Adrenal gland (tissue), 9 donors: ENCODE measurements at regions not wholly inside any gene's neighbourhood (a gene's known extent, or its start where the extent isn't known, plus 50 kb on each side); places are given as distances from the start of the nearest gene placed in this dataset.

Experiments used
- DNase-seq, 7 donors: peaks; one replicate each; pipeline ENCODE4 v3.0.0-alpha.2; 2019 to 2020
- H3K27ac ChIP-seq, 5 donors: fragments of 200-600 bp; sonication (generic) in 4 of 5; 1 replicate in 3 of 5; 2 replicates in 2 of 5; pipeline versions ENCODE4 v1.5.1 to v1.8.0; 2016 to 2020; ENCODE audit warnings: mild to moderate bottlenecking in 1 of 5
- H3K27me3 ChIP-seq: fragments of 200-600 bp; 2 replicates; pipeline ENCODE4 v1.8.0; 2021
- H3K36me3 ChIP-seq, 2 donors: fragments of 200-600 bp; replicated peaks in 1 of 2; 1 replicate in 1 of 2; 2 replicates in 1 of 2; pipeline versions ENCODE4 v1.5.1 to v1.8.0; 2018 to 2022
- H3K4me1 ChIP-seq, 2 donors: fragments of 200-600 bp; replicated peaks in 1 of 2; 1 replicate in 1 of 2; 2 replicates in 1 of 2; pipeline versions ENCODE4 v1.5.1 to v1.8.0; 2018 to 2021
- H3K4me3 ChIP-seq, 4 donors: fragments of 200-600 bp; sonication (generic) in 3 of 4; one replicate each; pipeline ENCODE4 v1.5.1; 2016 to 2018
- H3K9me3 ChIP-seq, 3 donors: fragments of 200-600 bp; sonication (generic) in 1 of 3; replicated peaks in 1 of 3; 1 replicate in 2 of 3; 2 replicates in 1 of 3; pipeline versions ENCODE4 v1.5.1 to v1.8.0; 2016 to 2021
- POLR2A ChIP-seq, 2 donors: fragments of 450-650 bp; IDR thresholded peaks; one replicate each; pipeline ENCODE4 v1.6.1; 2017; ENCODE audit warnings: antibody characterized with exemption in 2 of 2, mild to moderate bottlenecking in 2 of 2, moderate library complexity in 1 of 2
- WGBS, 4 donors: extraction: QIAGEN DNeasy Blood & Tissue Kit in 2 of 4; methylation state at CpG; one replicate each; pipeline versions ENCODE4 v1.1.5 to v1.1.7; 2013 to 2017; 5-methylcytosine and 5-hydroxymethylcytosine counted together
- intact Hi-C, 2 donors: fragments of 100-400 bp; cut with DNase I; formaldehyde crosslinking; loops; one replicate each; pipeline versions ENCODE4 v1.14.1 to v1.15.0; 2022 to 2023
- TF ChIP-seq, protein P1 (sequence below), 6 experiments: fragments of 450-650 bp in 4 of 6; fragments of 200-600 bp in 2 of 6; sonication (generic) in 1 of 6; IDR thresholded peaks; 1 replicate in 5 of 6; 2 replicates in 1 of 6; pipeline versions ENCODE4 v1.5.1 to v1.8.0; 2016 to 2021; ENCODE audit warnings: antibody characterized with exemption in 6 of 6, mild to moderate bottlenecking in 2 of 6, moderate library complexity in 1 of 6
- donor health status: healthy with polysubstance abuse.
- donor health status: Bipolar disorder and iron deficiency.
- donor health status: DM: yes; HTN: yes; CAD: no.
- donor health status: DM: no; HTN: no; CAD: no.
- donor health status: DM: no; HTN: no; CAD: no.

DNA sequence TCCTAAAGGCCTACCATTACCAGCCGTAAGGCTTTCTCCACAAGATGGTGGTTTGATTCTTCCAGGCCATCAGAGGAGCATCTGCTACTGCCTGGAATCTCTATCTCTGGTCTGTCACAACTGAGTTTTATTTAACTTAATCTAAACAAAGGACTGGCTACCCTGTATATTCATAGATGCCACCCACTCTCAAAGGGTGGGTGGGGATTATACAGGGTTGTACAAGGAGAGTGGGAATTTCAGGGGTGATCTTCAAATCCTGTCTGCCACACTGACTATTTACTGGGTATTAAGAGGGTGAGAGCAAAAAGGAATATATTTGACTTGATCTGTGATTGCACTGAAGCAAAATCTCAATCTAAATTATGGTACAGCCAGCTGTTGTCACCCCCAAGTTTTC is 253.3 kb downstream of the MBNL1 start:
- no peak overlapping the region for H3K4me3 ChIP-seq
- 93 to 100% (median 98%) methylated on average over 1 of the region's 1 CpG for WGBS, 4 donors
- H3K9me3 ChIP-seq, result no peaks in the 10 kb centered on the region
- no peak overlapping the region for H3K27ac ChIP-seq
- no peak for DNase-seq
- no peaks in the 10 kb centered on the region for H3K27me3 ChIP-seq
- intact Hi-C loops, result no loop called here
- no peak for TF ChIP-seq POLR2A (IDR thresholded peaks at IDR 0.05)
- TF ChIP-seq, protein P1, sequence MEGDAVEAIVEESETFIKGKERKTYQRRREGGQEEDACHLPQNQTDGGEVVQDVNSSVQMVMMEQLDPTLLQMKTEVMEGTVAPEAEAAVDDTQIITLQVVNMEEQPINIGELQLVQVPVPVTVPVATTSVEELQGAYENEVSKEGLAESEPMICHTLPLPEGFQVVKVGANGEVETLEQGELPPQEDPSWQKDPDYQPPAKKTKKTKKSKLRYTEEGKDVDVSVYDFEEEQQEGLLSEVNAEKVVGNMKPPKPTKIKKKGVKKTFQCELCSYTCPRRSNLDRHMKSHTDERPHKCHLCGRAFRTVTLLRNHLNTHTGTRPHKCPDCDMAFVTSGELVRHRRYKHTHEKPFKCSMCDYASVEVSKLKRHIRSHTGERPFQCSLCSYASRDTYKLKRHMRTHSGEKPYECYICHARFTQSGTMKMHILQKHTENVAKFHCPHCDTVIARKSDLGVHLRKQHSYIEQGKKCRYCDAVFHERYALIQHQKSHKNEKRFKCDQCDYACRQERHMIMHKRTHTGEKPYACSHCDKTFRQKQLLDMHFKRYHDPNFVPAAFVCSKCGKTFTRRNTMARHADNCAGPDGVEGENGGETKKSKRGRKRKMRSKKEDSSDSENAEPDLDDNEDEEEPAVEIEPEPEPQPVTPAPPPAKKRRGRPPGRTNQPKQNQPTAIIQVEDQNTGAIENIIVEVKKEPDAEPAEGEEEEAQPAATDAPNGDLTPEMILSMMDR (IDR thresholded peaks at IDR 0.05), result no peak
- H3K4me1 ChIP-seq, result no peaks in the 10 kb centered on the region
- H3K36me3 ChIP-seq, result no peaks in the 10 kb centered on the region

- Histone ChIP-seq H3K27ac (no peak overlapping the region), H3K4me3 (no peak overlapping the region), H3K27me3 (no peaks in the 10 kb centered on the region), H3K4me1 (no peaks in the 10 kb centered on the region), H3K36me3 (no peaks in the 10 kb centered on the region), H3K9me3 (no peaks in the 10 kb centered on the region)
- DNase-seq, result peak in 6 of 7 donors; percentile 21 to 68 (median 44)
- intact Hi-C loops, result no loop called here
- TF ChIP-seq, protein P1 (IDR thresholded peaks at IDR 0.05), result peak; percentile 67 to 90 (median 75)
- TF ChIP-seq POLR2A (IDR thresholded peaks at IDR 0.05), result no peak
- 59 to 79% (median 72%) methylated on average over 3 of the region's 3 CpGs for WGBS, 4 donors
Observed at GRCh38 chr3:152524198-152525140, 255.7 kb downstream of the MBNL1 start.

DNA sequence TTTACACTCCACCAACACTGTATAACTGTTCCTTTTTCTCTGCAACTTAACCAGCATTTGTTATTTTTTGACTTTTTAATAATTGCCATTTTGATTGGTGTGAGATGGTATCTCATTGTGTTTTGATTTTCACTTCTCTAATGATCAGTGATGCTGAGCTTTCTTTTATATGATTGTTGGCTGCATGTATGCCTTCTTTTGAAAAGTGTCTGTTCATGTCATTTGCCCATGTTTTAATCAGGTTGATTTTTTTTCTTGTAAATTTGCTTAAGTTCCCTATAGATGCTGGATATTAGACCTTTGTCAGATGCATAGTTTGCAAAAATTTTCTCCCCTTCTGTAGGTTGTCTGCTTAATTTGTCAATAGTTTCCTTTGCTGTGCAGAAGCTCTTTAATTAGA is 263.0 kb downstream of the MBNL1 start:
- H3K4me3 ChIP-seq, result no peak overlapping the region
- intact Hi-C loops, result no loop called here
- TF ChIP-seq POLR2A (IDR thresholded peaks at IDR 0.05), result no peak
- TF ChIP-seq, protein P1 (IDR thresholded peaks at IDR 0.05), result no peak
- H3K4me1 ChIP-seq, result no peaks in the 10 kb centered on the region
- DNase-seq, result no peak
- H3K36me3 ChIP-seq, result no peaks in the 10 kb centered on the region
- no peak overlapping the region for H3K27ac ChIP-seq
- H3K9me3 ChIP-seq, result no peaks in the 10 kb centered on the region
- H3K27me3 ChIP-seq, result no peaks in the 10 kb centered on the region

DNA sequence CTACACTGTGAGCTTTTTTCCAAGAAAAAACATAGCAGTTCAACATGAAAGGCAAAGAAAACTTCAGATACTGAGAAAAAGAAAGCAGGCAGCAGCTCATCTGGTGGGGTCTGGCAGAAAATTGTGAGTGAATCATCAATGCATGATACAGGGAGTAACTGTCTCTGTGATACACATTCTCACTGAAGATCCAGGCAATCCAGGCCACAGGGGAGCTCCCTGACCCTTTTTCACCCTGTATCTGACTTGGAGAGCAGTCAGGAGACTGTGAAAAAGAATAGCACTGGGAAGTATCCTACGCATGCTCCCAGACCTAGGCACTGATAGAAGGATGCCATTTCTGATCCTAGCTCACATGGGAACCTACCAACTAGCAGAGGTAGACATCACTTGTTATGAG is 269.8 kb downstream of the MBNL1 start:
- H3K27me3 ChIP-seq, result no peaks in the 10 kb centered on the region
- intact Hi-C loops, result no loop called here
- DNase-seq, result no peak
- H3K4me3 ChIP-seq, result no peak overlapping the region
- TF ChIP-seq, protein P1 (IDR thresholded peaks at IDR 0.05), result no peak
- no peak for TF ChIP-seq POLR2A (IDR thresholded peaks at IDR 0.05)
- no peaks in the 10 kb centered on the region for H3K9me3 ChIP-seq
- H3K4me1 ChIP-seq, result no peaks in the 10 kb centered on the region
- WGBS, 4 donors, result 81 to 100% (median 87%) methylated on average over 1 of the region's 1 CpG
- no peak overlapping the region for H3K27ac ChIP-seq
- H3K36me3 ChIP-seq, result no peaks in the 10 kb centered on the region
